Endodermal cell (in vitro differentiated cells): ENCODE measurements at regions not wholly inside any gene's neighbourhood (a gene's known extent, or its start where the extent isn't known, plus 50 kb on each side); places are given as distances from the start of the nearest gene placed in this dataset.
A peak's percentile ranks its signal among the peaks of the same experiment; 100 is the strongest.

Source experiments
- DNase-seq: peaks from one replicate; pipeline ENCODE4 v3.0.0-alpha.2; 2017
- H3K27ac ChIP-seq: 2 replicates; pipeline ENCODE4 v1.5.1; 2013; ENCODE audit warnings: mild to moderate bottlenecking, low read depth, low read length, moderate library complexity
- H3K27me3 ChIP-seq: 2 replicates; pipeline ENCODE4 v1.6.1; 2013; ENCODE audit warnings: mild to moderate bottlenecking, low read length, moderate library complexity; ENCODE audit not compliant: insufficient read depth, control insufficient read depth, poor library complexity, severe bottlenecking
- H3K36me3 ChIP-seq: 2 replicates; pipeline ENCODE4 v1.7.0; 2013; ENCODE audit warnings: mild to moderate bottlenecking, low read length, moderate library complexity; ENCODE audit not compliant: control insufficient read depth, insufficient read depth
- H3K4me1 ChIP-seq: one replicate; pipeline ENCODE4 v1.7.0; 2013; ENCODE audit warnings: low read length; ENCODE audit not compliant: control insufficient read depth, insufficient read depth
- H3K4me3 ChIP-seq: 2 replicates; pipeline ENCODE4 v1.5.1; 2013; ENCODE audit warnings: mild to moderate bottlenecking, low read length, moderate library complexity
- H3K9ac ChIP-seq: 2 replicates; pipeline ENCODE4 v1.6.1; 2013; ENCODE audit warnings: mild to moderate bottlenecking, low read length, moderate library complexity; ENCODE audit not compliant: poor library complexity, severe bottlenecking; ENCODE audit errors: extremely low read depth
- H3K9me3 ChIP-seq: 2 replicates; pipeline ENCODE4 v1.6.1; 2013; ENCODE audit warnings: mild to moderate bottlenecking, low read length, moderate library complexity; ENCODE audit not compliant: control insufficient read depth
- H3K27ac Mint-ChIP-seq: 2 replicates; pipeline ENCODE4 v1.8.0; 2020; ENCODE audit warnings: mixed read lengths
- H3K27me3 Mint-ChIP-seq: 2 replicates; pipeline ENCODE4 v1.8.0; 2021; ENCODE audit warnings: mild to moderate bottlenecking, mixed read lengths; ENCODE audit not compliant: insufficient read depth
- H3K36me3 Mint-ChIP-seq: 2 replicates; pipeline ENCODE4 v1.8.0; 2020; ENCODE audit warnings: low read depth, mixed read lengths
- H3K4me1 Mint-ChIP-seq: 2 replicates; pipeline ENCODE4 v1.8.0; 2020; ENCODE audit warnings: mixed read lengths
- H3K4me3 Mint-ChIP-seq: 2 replicates; pipeline ENCODE4 v1.8.0; 2020; ENCODE audit warnings: mild to moderate bottlenecking, moderate library complexity, mixed read lengths
- H3K9me3 Mint-ChIP-seq: 2 replicates; pipeline ENCODE4 v1.8.0; 2020; ENCODE audit warnings: mild to moderate bottlenecking, mixed read lengths
- WGBS, 2 experiments: methylation state at CpG; one replicate each; pipeline versions ENCODE4 v1.1.5 to v1.1.7; 2013; ENCODE audit warnings: missing lambda C conversion rate in 2 of 2, mixed read lengths in 1 of 2; ENCODE audit not compliant: insufficient coverage in 1 of 2, insufficient read length in 1 of 2; 5-methylcytosine and 5-hydroxymethylcytosine counted together
- TF ChIP-seq, protein P1 (sequence below): fragments of 200-600 bp; sonication (generic); conservative IDR thresholded peaks from 2 replicates; pipeline ENCODE4 v1.5.0; 2021; ENCODE audit warnings: antibody characterized with exemption, mild to moderate bottlenecking

DNA sequence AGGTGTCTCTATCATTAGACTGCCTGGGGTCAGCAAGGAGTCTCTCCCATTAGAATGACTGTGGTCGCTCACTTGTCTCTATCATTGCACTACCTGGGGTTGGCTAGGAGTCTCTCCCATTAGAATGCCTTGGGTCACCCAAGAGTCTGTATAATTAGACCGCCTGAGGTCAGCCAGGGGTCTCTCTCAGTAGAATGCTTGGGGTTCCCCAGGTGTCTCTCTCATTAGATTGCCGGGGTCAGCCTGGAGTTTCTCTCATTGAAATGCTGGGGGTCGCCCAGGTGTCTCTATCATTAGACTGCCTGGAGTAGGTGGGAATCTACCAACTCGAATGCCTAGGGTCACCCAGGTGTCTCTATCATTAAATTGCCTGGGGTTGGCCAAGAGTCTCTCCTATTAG, 2231.6 kb downstream of the TP53TG3F start:
- H3K27ac ChIP-seq: no peak overlapping the region
- no peak for DNase-seq
- Mint-ChIP-seq H3K9me3 (peaks cover 100% of the 10 kb centered on the region), H3K4me3 (no peak overlapping the region), H3K4me1 (no peaks in the 10 kb centered on the region), H3K27me3 (no peaks in the 10 kb centered on the region), H3K27ac (no peak overlapping the region), H3K36me3 (no peaks in the 10 kb centered on the region)
- TF ChIP-seq, protein P1, sequence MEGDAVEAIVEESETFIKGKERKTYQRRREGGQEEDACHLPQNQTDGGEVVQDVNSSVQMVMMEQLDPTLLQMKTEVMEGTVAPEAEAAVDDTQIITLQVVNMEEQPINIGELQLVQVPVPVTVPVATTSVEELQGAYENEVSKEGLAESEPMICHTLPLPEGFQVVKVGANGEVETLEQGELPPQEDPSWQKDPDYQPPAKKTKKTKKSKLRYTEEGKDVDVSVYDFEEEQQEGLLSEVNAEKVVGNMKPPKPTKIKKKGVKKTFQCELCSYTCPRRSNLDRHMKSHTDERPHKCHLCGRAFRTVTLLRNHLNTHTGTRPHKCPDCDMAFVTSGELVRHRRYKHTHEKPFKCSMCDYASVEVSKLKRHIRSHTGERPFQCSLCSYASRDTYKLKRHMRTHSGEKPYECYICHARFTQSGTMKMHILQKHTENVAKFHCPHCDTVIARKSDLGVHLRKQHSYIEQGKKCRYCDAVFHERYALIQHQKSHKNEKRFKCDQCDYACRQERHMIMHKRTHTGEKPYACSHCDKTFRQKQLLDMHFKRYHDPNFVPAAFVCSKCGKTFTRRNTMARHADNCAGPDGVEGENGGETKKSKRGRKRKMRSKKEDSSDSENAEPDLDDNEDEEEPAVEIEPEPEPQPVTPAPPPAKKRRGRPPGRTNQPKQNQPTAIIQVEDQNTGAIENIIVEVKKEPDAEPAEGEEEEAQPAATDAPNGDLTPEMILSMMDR: no peak
- H3K9me3 ChIP-seq: peaks cover 85% of the 10 kb centered on the region
- WGBS, 2 experiments: 61 to 72% methylated on average over 4 to 5 of the region's 5 CpGs
- H3K9ac ChIP-seq: no peak overlapping the region
- no peaks in the 10 kb centered on the region for H3K27me3 ChIP-seq
- no peaks in the 10 kb centered on the region for H3K4me1 ChIP-seq
- no peaks in the 10 kb centered on the region for H3K36me3 ChIP-seq
- H3K4me3 ChIP-seq: no peak overlapping the region

DNA sequence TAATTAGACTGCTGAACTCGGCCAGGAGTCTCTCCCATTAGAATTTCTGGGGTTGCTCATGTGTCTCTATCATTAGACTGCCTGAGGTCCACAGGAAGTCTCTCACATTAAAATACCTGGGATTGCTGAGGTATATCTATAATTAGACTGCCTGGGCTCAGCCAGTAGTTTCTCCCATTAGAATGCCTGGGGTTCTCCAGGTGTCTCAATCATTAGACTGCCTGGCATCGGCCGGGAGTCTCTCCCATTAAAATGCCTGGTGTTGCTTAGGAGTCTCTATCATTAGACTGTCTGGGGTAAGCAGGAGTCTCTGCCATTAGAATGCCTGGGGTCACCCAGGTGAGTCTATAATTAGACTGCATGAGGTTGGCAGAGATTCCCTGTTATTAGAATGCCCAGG, 2233.4 kb downstream of the TP53TG3F start:
- no peaks in the 10 kb centered on the region for H3K4me1 ChIP-seq
- peaks cover 98% of the 10 kb centered on the region for H3K9me3 Mint-ChIP-seq
- H3K27me3 Mint-ChIP-seq: no peaks in the 10 kb centered on the region
- no peaks in the 10 kb centered on the region for H3K4me1 Mint-ChIP-seq
- H3K36me3 ChIP-seq: no peaks in the 10 kb centered on the region
- H3K4me3 Mint-ChIP-seq: no peak overlapping the region
- no peak for DNase-seq
- no peak overlapping the region for H3K27ac Mint-ChIP-seq
- no peaks in the 10 kb centered on the region for H3K36me3 Mint-ChIP-seq
- peaks cover 87% of the 10 kb centered on the region for H3K9me3 ChIP-seq
- no peak overlapping the region for H3K4me3 ChIP-seq
- no peak overlapping the region for H3K9ac ChIP-seq
- H3K27me3 ChIP-seq: no peaks in the 10 kb centered on the region
- no peak overlapping the region for H3K27ac ChIP-seq
- TF ChIP-seq, protein P1: no peak
- 50 to 82% methylated on average over 1 to 3 of the region's 3 CpGs for WGBS, 2 experiments

DNA sequence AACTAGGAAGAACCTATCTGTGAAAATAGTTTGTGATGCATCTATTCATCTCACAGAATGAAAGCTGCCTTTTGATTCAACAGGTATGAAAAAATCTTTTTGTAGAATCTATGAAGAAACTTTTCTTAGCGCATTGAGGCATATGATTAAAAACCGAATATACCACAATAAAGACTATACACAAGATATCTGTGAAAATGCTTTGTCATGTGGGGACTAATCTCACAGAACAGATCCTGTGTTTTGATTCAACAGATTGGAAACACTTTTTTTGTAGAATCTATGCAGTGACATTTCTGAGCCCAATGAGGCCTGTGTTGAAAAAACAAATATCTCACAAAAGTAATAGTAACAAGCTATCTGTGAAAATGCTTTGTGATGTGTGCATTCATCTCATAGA, 2247.5 kb downstream of the TP53TG3F start:
- Mint-ChIP-seq H3K9me3 (peaks cover 94% of the 10 kb centered on the region), H3K27me3 (no peaks in the 10 kb centered on the region), H3K4me3 (no peak overlapping the region), H3K4me1 (no peaks in the 10 kb centered on the region), H3K27ac (no peak overlapping the region), H3K36me3 (no peaks in the 10 kb centered on the region)
- H3K4me1 ChIP-seq: no peaks in the 10 kb centered on the region
- no peak overlapping the region for H3K9ac ChIP-seq
- H3K9me3 ChIP-seq: peaks cover 99% of the 10 kb centered on the region
- no peak overlapping the region for H3K27ac ChIP-seq
- 88 to 100% methylated on average over 2 of the region's 2 CpGs for WGBS, 2 experiments
- TF ChIP-seq, protein P1: no peak
- no peaks in the 10 kb centered on the region for H3K27me3 ChIP-seq
- no peaks in the 10 kb centered on the region for H3K36me3 ChIP-seq
- H3K4me3 ChIP-seq: peak overlapping the region; percentile 24
- no peak for DNase-seq
